ENCODE measurements at regions not wholly inside any gene's neighbourhood (a gene's known extent, or its start where the extent isn't known, plus 50 kb on each side); places are given as distances from the start of the nearest gene placed in this dataset.

GRCh38 chr22:48358886-48359612 is 1468.6 kb downstream of the BRD1 start:
- ATAC-seq: no peak

GRCh38 chr22:48357961-48358360 is 1469.7 kb downstream of the BRD1 start:
- no peak for TF ChIP-seq RARB (CRISPR knock-in tag; IDR thresholded peaks at IDR 0.05)
- no peak for TF ChIP-seq CREB5 (CRISPR knock-in tag; IDR thresholded peaks at IDR 0.05; ENCODE audit: low read depth)
- ATAC-seq: no peak

More at GRCh38 chr22:48358886-48359612, 1468.6 kb downstream of the BRD1 start:
- no peak for TF ChIP-seq ESRRG (CRISPR knock-in tag; IDR thresholded peaks at IDR 0.05)
- no peak for TF ChIP-seq ZFP3 (CRISPR knock-in tag; IDR thresholded peaks at IDR 0.05)
- no peak for TF ChIP-seq CSDC2 (CRISPR knock-in tag; IDR thresholded peaks at IDR 0.05)
- TF ChIP-seq ZNF70 (CRISPR knock-in tag; IDR thresholded peaks at IDR 0.05): no peak
- no peak for TF ChIP-seq ISL1 (CRISPR knock-in tag; IDR thresholded peaks at IDR 0.05)
- no peak for TF ChIP-seq POU6F1 (CRISPR knock-in tag; IDR thresholded peaks at IDR 0.05; ENCODE audit: borderline replicate concordance, low read depth)
- no peak for TF ChIP-seq CSRNP3 (CRISPR knock-in tag; IDR thresholded peaks at IDR 0.05)
- no peak for TF ChIP-seq SNAI2 (CRISPR knock-in tag; IDR thresholded peaks at IDR 0.05)
- no peak for TF ChIP-seq RARB (CRISPR knock-in tag; IDR thresholded peaks at IDR 0.05)

- no peak for ATAC-seq
These were observed 1470.5 kb downstream of the BRD1 start for GRCh38 chr22:48357196-48357595.

More at GRCh38 chr22:48357196-48357595, 1470.5 kb downstream of the BRD1 start:
- TF ChIP-seq TCF4 (CRISPR knock-in tag; IDR thresholded peaks at IDR 0.05; ENCODE audit: borderline replicate concordance): no peak
- no peak for TF ChIP-seq PATZ1 (CRISPR knock-in tag; IDR thresholded peaks at IDR 0.05; ENCODE audit: borderline replicate concordance)
- TF ChIP-seq GLIS3 (CRISPR knock-in tag; IDR thresholded peaks at IDR 0.05): no peak
- no peak for TF ChIP-seq ARNTL (CRISPR knock-in tag; IDR thresholded peaks at IDR 0.05; ENCODE audit: borderline replicate concordance, low read depth)
- no peak for TF ChIP-seq ISL1 (CRISPR knock-in tag; IDR thresholded peaks at IDR 0.05)
- TF ChIP-seq TOX (CRISPR knock-in tag; IDR thresholded peaks at IDR 0.05; ENCODE audit: borderline replicate concordance): no peak
- TF ChIP-seq BACH2 (CRISPR knock-in tag; IDR thresholded peaks at IDR 0.05; ENCODE audit: borderline replicate concordance): no peak
- TF ChIP-seq ZNF8 (CRISPR knock-in tag; IDR thresholded peaks at IDR 0.05): no peak
- TF ChIP-seq CSRNP3 (CRISPR knock-in tag; IDR thresholded peaks at IDR 0.05): no peak
- TF ChIP-seq POU6F1 (CRISPR knock-in tag; IDR thresholded peaks at IDR 0.05; ENCODE audit: borderline replicate concordance, low read depth): no peak
- no peak for TF ChIP-seq ZFP3 (CRISPR knock-in tag; IDR thresholded peaks at IDR 0.05)

Data from SK-N-SH treated with all-trans-retinoic acid at 6 μM for 48 hours (cell line).